GM18907 (cell line): ENCODE measurements at regions not wholly inside any gene's neighbourhood (a gene's known extent, or its start where the extent isn't known, plus 50 kb on each side); places are given as distances from the start of the nearest gene placed in this dataset.

Experiments used
- ATAC-seq: cut with Tn5 transposase; IDR thresholded peaks from one replicate; pipeline ENCODE4 v1.9.1; 2021; ENCODE audit warnings: mild to moderate bottlenecking, moderate library complexity; ENCODE audit not compliant: unreplicated experiment

DNA sequence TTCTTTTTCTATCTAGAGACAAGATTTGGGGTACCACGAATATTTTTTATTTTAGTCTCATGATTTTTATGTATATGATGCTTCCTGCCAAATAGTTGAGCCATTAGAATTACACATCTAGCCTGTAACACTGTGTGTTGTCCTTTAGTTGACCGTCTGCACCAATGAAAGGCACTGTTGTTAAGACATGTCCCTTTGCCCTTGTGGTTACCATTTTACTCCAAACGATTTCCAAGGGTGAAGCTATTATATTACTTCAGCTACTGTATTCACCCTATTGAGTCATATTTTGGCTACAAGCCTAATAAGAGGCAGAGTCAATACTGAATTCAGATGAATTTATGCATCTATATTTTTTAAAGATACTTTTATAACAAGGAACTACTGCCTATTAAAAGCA lies 207.6 kb downstream of the CETN3 start:
- no peak for ATAC-seq

DNA sequence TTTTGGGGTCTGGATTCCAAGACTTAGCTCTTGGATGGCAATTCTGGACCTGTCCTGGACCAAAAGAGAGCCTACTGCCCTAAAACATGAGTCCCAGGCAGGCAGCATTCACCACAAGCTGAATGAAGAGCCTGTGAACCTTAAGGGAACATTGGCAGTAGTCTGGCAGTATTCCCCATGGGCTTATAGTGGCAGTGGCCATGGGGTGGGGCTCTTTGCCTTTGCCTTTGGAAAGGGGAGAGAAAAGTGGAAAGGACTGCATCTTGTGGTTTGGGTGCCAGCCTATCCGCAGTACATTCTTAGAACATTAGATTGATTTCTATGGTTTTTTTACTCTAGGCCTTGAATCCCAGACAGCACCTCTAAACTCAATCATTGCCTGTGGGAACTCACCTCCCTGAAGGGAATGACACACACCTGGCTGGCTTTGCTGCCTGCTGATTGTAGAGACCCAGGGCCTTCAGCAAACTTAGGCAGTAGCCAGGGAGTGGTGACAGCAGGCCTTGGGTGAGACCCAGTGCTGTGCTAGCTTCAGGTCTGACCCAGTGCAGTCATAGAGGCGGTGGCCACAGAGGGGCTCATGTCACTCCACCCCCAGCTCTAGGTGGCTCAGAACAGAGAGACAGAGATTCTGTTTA lies 216.3 kb downstream of the CETN3 start:
- no peak for ATAC-seq

DNA sequence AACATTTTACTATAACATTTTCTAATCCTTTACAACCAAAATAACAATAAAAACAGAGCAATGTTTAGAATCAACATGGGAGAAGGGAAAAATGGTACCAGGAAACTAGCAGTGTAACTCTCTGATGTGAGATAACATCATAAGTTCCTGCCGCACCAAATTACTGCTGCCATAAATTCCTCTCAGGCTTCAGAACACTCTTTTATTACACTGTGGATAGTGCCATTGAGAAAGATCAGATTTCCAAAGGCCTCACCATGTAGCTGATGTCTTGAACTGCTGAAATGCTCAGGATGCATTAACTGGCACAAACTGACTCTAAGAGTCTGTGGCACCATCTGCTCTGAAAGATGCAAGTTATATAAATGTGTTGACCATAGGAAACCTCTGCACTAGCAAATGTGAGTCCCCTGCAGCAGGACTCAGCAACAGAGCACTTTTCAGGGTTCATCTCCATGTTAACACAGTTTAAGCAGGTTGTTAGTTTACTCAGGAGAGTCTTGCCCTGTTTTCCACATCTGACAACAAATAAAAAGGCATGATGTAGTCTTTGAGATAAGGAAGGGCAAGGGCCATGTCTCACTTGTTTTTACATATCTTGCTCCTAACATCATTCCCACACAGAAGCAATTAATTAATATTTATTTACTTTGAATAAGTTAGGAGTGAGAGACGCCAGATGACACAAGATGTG lies 218.1 kb downstream of the CETN3 start:
- no peak for ATAC-seq

DNA sequence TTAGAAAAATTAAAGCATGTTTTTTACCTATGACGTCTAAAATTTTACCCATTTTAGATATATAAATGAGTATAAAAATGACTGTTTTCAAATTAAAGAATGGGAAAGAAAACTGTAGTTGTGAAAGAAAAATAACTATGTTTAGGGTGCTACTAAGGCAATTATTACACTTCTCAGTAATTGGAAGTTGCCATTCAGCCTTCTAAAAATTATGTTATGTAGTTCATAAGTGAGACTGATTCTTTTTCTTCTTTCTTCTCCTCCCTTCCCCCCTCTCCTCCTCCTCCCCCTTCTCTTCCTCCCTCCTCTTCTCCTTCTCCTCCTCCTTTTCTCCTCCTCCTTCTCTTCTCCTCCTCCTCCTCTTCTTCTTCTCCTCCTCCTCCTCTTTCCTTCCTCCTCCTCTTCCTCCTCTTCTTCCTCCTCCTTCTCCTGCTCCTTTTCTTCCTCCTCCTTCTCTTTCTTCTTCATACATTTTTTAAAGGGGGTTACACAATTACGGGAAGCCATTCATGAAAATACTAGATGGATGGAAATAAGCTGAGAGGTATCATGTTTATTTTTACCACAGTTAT lies 223.6 kb downstream of the CETN3 start:
- no peak for ATAC-seq

DNA sequence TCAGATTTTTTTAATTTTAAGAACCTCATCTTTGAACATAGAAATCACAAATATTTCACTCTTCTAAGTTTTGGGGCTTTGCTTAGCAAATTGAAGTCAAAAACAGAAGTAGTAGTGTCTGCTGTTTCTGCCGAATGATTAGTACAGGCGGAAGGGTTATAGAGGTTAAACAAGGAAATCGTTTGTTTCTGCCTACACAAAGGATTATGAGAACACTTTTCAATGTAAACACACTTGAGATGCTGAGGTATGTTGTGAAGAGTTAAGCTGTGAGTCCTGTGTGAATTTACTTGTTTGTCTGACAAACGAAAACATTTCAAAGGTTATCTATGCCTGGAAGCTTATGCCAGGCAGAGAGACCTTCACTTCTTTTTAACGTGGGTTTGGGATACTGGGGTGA lies 224.8 kb downstream of the CETN3 start:
- ATAC-seq = no peak

DNA sequence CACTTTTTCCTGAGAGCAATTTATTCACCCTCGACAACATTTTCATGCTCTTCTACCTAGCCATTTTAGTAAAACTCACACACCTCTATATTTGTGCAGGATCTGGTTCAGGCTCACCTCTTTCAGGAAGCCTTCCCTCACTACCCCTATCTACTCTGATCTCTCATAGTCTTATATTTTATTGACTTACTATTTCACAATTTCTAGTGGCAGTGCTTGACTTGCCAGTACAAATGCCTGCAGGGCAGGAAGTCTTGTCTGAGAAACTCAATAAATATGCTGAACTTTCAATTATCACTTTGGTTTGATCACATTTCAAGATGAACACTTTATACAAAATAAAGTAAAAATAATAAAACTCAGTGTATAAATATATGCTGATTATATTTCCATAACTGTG lies 226.8 kb downstream of the CETN3 start:
- no peak for ATAC-seq

DNA sequence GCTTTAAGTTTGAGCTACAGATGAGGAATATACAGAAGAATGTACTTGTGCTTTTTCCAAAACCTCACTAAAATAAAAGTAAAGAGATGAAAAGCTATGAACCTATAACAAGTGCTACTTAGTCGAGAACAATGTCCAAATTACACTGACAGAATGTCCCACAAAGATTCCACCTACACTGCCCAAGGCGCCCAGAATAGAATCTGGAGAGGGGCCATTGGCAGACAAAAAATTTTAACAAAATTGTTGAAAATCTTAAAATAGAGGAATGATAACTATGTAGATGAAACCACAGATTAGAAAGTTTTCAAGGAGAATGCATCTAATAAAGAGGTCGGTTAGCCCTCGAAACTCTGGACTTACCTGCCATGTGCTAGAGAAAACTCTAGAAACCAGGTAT lies 235.3 kb downstream of the CETN3 start:
- no peak for ATAC-seq

DNA sequence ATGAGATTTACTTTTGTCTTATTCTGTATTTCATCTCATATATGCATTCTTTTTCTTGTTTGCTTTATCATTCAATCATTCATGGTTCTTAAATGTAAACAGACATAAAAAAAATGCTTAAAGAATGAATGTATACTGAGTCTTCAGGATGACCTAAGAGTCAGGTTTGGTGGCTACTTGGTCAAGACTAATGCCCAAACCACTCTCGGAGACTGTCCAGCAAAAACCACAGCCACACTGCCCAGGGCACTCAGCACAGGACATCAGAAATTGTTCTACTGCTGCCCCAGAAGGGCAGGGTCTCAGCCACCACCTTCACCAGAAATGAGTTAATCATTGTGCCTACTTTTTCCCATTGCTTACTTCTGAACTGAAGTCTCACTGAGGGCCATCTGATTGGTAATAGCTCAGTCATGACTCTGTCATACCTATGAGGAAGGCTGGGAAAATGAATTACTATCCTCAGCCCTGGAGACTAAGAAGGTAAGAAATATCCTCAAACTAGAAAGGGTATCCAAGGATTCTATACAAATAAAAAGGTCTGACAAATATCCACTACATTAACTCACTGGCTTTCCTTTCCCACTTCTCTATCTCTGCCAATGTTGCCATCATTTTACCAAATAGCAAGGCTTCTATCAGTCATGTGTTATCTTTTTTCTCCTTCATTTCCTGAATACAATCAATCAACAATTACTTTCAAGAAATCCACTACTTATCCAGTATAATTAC lies 236.1 kb downstream of the CETN3 start:
- ATAC-seq = no peak

DNA sequence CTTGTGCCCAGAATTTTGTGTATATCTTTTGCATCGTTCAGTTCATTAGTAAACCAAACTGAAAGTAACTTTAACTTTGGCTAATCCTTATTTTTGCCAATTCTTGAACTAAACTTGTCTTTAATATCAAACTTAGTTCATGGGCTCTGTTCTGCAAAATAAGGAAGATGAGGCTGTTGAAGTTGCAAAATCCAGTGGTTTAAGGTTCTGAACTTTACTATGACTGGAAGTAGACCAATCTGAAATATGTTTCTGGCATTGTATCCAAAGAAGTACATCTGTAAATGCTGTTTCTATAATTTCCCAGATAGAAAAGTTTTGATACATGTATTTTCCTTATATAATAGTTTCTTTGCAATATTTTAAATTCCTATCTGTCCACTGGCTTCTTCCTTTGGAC lies 238.1 kb downstream of the CETN3 start:
- no peak for ATAC-seq

DNA sequence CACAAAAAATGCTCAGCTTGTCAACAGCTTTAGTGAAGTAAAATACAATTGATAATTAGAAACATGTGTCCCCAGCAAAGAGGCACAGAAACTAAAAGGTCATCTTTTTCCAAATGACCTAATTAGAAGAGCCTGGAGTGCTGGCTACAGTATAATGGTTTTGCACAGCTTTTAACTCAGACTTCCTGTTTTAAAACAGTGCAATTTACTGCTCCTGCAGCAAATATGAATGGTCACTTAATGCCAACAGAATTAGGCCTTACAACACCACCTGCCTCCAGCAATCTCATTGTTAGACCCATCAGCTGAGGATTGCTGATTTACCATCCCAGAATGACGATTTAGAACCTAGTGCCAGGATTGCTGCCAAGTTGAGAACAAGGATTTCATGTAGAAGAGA lies 239.3 kb downstream of the CETN3 start:
- no peak for ATAC-seq

DNA sequence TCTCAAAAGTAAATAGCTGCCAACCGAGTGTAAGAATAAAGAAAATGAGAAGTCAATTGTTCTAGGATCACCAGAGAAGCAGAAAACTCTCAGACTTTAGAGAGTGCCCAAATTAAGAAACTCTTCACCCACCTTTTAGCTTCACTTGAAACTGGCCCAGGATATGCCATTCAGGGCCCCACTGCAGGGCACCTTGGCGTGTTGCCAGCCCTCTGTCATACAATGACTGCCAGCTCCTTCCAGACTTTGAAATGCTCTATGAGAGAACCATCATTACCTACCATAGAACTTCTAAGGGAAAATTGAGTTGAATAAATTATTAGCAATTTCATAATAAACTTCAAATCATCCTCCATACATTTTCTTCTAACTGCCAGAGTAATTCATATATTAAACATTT lies 240.5 kb downstream of the CETN3 start:
- ATAC-seq = no peak

DNA sequence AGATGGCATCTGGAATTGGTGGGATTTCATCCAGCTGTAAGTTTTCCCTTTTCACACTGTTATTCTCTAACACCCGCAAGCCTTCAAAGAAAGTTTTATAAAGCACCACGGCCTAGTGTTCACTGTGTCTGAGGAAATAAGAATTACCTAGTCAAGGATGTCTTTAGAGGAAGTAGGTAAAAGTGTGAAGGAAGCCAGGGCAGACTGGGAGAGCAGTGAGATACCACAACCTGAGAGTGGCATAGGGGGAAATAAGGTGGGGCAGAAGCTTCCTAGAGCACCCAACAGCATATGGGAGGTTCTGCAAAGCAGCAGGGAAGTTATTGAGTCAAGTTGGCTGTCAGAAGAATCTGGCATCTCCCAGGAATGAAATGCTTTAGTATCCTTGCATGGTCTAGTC lies 241.2 kb downstream of the CETN3 start:
- no peak for ATAC-seq

DNA sequence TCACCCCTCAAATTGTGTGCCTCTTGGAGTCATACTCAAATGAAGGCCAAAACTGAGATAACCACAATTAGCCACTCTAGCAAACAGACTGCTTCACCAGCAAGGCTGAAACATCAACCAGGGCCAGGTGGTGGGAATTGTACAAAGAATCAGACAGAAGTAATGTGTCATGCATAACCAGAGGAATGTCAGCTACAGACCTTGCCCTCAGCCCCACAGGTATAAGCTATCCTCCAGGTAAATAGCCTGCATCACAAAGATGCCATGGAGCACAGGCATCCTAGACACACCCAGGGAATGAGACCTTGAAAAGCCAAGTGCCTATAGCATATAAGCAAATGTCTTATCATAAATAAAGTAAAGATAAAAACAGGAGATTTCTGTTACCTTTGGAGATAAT lies 242.7 kb downstream of the CETN3 start:
- no peak for ATAC-seq

DNA sequence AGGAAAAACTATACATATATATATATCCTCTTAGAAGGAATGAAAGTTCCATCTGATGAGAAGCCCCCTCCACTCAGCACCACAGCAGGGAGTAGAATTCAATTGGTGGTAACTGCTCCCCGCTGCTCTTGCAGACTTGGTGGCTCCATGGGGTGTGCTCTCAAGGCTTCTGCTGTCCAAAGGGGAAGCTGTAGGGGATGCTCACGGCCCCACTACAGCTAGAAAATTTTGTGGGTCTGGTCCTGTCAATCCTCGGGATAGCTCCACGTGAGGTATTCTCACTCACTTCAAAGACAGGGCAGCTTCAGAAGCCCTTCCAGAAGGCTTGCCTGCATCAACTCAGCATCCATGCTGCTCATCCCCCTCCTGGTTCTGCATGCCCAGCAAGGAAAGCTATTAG lies 247.2 kb downstream of the CETN3 start:
- no peak for ATAC-seq

DNA sequence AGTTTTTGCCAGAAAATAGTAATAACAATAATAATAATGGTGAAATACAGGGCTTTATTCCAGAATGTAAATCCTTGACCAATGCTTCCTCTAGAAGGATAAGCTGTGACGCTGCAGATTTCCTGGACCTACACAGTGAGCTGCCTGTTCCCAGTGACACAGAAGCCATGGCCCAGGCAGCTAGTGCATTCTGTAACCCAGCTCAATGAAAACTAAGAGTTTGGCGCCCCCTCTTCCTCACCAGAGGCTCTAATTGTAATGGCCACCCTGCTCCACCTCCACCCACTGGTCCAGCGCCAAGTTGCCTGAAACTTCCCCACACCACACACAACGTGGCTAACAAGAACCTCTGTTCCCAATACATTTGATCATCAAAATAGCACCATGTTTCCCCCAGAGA lies 248.1 kb downstream of the CETN3 start:
- ATAC-seq = peak; percentile 79

DNA sequence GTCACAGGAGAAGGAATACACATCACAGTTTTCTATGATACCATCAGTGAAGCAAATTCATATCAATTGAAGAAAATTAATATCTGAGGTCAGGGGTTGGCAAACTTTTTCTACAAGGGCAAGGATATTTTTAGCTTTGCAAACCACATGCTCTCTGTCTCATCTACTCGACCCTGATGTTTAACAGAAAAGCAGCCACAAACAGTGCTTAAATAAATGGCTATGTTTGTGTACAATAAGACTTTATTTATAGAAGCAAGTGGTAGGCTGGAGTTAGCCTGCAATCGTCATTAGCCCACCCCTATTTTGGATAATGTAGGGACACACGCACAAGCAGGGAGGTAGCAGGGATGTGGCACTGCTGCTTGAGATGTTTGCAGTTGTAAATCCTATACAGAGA lies 251.4 kb downstream of the CETN3 start:
- ATAC-seq = no peak

DNA sequence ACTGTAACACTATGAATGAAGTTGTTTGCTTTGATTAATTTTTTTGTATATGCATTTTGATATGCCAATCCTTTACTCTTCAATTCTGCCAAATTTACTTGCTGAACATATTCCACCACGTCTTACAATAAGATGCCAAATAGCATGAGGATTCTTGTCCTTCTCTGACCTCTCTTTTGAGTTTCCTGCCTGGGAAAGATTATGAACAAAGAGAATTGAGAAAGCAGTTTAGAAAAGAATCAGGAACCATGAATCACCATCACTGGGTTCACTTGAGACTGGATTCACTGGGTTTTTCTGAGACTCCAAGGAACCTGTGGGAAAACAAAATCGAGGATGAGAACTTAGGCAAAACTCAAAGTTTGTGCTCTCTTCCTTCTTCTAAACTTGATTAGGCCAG lies 256.5 kb downstream of the CETN3 start:
- ATAC-seq = no peak

DNA sequence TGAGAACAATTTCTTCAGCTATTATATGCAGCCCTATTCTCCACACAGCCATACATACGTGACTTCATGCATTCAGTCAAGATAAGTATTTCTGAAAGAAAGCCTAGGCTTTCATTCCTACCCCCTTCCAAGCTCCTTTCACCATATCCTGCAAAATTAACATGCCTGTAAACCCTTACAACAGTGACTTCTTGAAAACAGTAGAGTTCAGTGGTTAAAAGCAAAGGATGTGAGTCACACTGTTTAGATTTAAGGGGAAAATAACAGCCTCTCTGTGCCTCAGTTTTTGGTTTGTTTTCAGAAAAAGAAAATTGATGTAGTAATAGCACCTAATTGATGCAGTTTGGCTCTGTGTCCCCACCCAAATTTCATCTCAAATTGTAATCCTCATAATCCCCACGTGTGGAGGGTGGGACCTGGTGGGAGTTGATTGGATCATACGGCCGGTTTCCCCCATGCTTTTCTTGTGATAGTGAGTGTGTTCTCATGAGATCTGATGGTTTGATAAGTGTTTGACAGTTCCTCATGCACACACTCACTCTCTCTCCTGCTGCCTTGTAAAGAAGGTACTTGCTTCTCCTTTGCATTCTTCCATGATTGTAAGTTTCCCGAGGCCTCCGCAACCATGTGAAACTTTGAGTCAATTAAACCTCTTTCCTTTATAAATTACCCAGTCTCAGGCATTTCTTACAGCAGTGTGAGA lies 264.8 kb downstream of the CETN3 start:
- ATAC-seq = no peak

DNA sequence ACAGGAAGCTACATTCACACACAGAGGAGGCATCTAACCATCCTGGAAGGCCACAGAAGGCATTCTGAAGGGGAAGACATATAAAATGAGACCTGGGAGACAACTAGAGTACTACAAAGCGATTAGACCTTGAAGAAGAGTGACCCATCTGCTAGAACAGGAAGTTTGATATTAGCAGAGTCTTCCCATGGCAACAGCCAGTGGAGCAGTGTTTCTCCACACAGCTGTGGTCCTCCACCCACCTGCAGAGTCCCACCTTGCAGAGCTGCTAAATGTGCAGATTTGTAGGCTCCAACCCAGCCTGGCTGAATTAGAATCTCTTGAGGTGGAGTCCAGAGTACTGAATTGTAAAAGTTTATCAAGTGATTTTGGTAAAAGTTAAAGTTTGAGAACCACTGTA lies 267.0 kb downstream of the CETN3 start:
- no peak for ATAC-seq

DNA sequence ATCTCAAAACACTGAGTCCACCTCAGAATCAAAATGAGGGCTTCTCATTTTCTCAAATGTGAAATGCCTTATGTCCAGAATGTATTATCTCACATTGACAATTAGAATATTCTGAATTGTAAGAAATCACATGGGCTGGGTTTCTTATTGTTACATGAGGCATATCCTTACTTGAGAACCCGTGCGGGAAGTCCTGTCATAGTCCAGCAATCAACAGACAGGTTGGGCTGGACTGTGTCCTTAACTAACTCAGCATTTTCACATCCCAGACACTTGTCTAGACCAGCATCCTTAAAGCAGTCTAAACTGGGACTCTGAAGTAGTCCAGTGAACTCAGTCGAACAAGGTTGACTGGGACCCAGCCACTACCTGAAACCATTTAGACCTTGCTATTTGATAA lies 267.6 kb downstream of the CETN3 start:
- no peak for ATAC-seq

DNA sequence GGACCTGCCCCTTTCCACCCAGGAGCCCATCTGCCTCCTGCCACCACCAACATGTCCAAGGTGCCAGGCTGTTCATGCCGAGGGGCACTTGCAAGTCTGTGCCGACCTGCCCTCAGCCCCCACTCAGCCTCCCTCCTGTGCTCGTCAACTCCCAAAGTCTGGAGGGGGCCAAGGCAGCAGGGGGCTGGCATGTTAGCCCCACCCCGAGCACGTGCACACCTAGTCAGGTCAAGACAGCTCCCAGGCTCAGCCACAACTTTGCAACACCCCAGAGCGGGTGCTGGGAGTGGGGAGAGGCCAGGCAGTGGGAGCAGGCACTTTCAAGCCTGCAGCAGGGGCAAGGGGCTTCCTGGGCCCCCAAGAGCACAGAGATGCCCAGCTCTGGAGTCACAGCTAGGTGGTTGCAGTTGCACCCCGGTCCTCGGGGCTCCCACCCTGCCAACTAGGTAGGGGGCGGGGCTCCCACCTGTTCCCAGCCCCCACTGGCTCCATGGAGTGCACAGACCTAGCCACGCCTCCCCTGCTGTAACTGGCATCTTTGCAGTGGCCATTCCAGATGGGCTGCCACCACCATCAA lies 272.5 kb downstream of the CETN3 start:
- no peak for ATAC-seq
